IgD-negative memory B cell (primary cell): ENCODE measurements at regions not wholly inside any gene's neighbourhood (a gene's known extent, or its start where the extent isn't known, plus 50 kb on each side); places are given as distances from the start of the nearest gene placed in this dataset.

Experiments used
- H3K27ac Mint-ChIP-seq, 3 donors: one replicate each; pipeline ENCODE4 v1.8.0; 2020 to 2022; ENCODE audit warnings: mild to moderate bottlenecking in 3 of 3, mixed read lengths in 3 of 3, moderate library complexity in 1 of 3
- H3K27me3 Mint-ChIP-seq: one replicate; pipeline ENCODE4 v1.8.0; 2021; ENCODE audit warnings: mixed read lengths
- H3K36me3 Mint-ChIP-seq: one replicate; pipeline ENCODE4 v1.8.0; 2020; ENCODE audit warnings: mild to moderate bottlenecking, mixed read lengths
- H3K4me1 Mint-ChIP-seq, 3 donors: one replicate each; pipeline ENCODE4 v1.8.0; 2020 to 2022; ENCODE audit warnings: mixed read lengths in 3 of 3, mild to moderate bottlenecking in 1 of 3
- H3K4me3 Mint-ChIP-seq, 4 donors: one replicate each; pipeline ENCODE4 v1.8.0; 2020 to 2022; ENCODE audit warnings: mild to moderate bottlenecking in 4 of 4, mixed read lengths in 4 of 4, moderate library complexity in 3 of 4
- H3K9me3 Mint-ChIP-seq, 3 donors: one replicate each; pipeline ENCODE4 v1.8.0; 2020 to 2021; ENCODE audit warnings: mixed read lengths in 3 of 3, mild to moderate bottlenecking in 1 of 3

GRCh38 chr10:9625304-9625703, 1392.4 kb upstream of the CELF2 start:
- no peaks in the 10 kb centered on the region for H3K27me3 Mint-ChIP-seq
- no peaks in the 10 kb centered on the region for H3K4me1 Mint-ChIP-seq
- no peak overlapping the region for H3K27ac Mint-ChIP-seq
- peaks cover 2 to 11% (median 2%) of the 10 kb centered on the region in 3 donors for H3K9me3 Mint-ChIP-seq
- H3K36me3 Mint-ChIP-seq: no peaks in the 10 kb centered on the region
- no peak overlapping the region for H3K4me3 Mint-ChIP-seq

- Mint-ChIP-seq H3K4me1 (no peaks in the 10 kb centered on the region), H3K27me3 (no peaks in the 10 kb centered on the region), H3K4me3 (no peak overlapping the region), H3K36me3 (peaks cover 2% of the 10 kb centered on the region), H3K27ac (no peak overlapping the region), H3K9me3 (peaks cover 0 to 2% (median 0%) of the 10 kb centered on the region in 3 donors)
These were observed 1383.2 kb upstream of the CELF2 start for GRCh38 chr10:9634466-9634865.

- Mint-ChIP-seq H3K4me1 (no peaks in the 10 kb centered on the region), H3K27ac (no peak overlapping the region), H3K4me3 (no peak overlapping the region), H3K36me3 (peaks cover 2% of the 10 kb centered on the region), H3K27me3 (no peaks in the 10 kb centered on the region), H3K9me3 (peaks cover 0 to 2% (median 0%) of the 10 kb centered on the region in 3 donors)
These were observed 1382.0 kb upstream of the CELF2 start for GRCh38 chr10:9635691-9636090.

- H3K9me3 Mint-ChIP-seq: peaks cover 0 to 2% (median 0%) of the 10 kb centered on the region in 3 donors
- no peak overlapping the region for H3K27ac Mint-ChIP-seq
- H3K4me3 Mint-ChIP-seq: no peak overlapping the region
- no peaks in the 10 kb centered on the region for H3K27me3 Mint-ChIP-seq
- H3K36me3 Mint-ChIP-seq: peaks cover 2% of the 10 kb centered on the region
- H3K4me1 Mint-ChIP-seq: no peaks in the 10 kb centered on the region
These were observed 1381.5 kb upstream of the CELF2 start for GRCh38 chr10:9636216-9636615.

GRCh38 chr10:9643782-9644181, 1373.9 kb upstream of the CELF2 start:
- no peaks in the 10 kb centered on the region for H3K4me1 Mint-ChIP-seq
- peaks cover 4% of the 10 kb centered on the region for H3K36me3 Mint-ChIP-seq
- peaks cover 3 to 18% (median 5%) of the 10 kb centered on the region in 3 donors for H3K9me3 Mint-ChIP-seq
- no peak overlapping the region for H3K4me3 Mint-ChIP-seq
- H3K27ac Mint-ChIP-seq: no peak overlapping the region
- H3K27me3 Mint-ChIP-seq: no peaks in the 10 kb centered on the region

GRCh38 chr10:9645404-9645803, 1372.3 kb upstream of the CELF2 start:
- Mint-ChIP-seq H3K27me3 (no peaks in the 10 kb centered on the region), H3K36me3 (peaks cover 3% of the 10 kb centered on the region), H3K27ac (no peak overlapping the region), H3K9me3 (peaks cover 3 to 18% (median 5%) of the 10 kb centered on the region in 3 donors), H3K4me1 (no peaks in the 10 kb centered on the region), H3K4me3 (no peak overlapping the region)

- peaks cover 3% of the 10 kb centered on the region for H3K36me3 Mint-ChIP-seq
These were observed 1371.6 kb upstream of the CELF2 start for GRCh38 chr10:9645928-9646600.

GRCh38 chr10:9654261-9654660, 1363.4 kb upstream of the CELF2 start:
- Mint-ChIP-seq H3K27me3 (no peaks in the 10 kb centered on the region), H3K27ac (no peak overlapping the region), H3K36me3 (peaks cover 1% of the 10 kb centered on the region), H3K4me1 (no peaks in the 10 kb centered on the region), H3K4me3 (no peak overlapping the region), H3K9me3 (peaks cover 0 to 3% (median 0%) of the 10 kb centered on the region in 3 donors)

More at GRCh38 chr10:9645928-9646600, 1371.6 kb upstream of the CELF2 start:
- H3K9me3 Mint-ChIP-seq: peaks cover 3 to 18% (median 5%) of the 10 kb centered on the region in 3 donors
- H3K27me3 Mint-ChIP-seq: no peaks in the 10 kb centered on the region
- H3K4me1 Mint-ChIP-seq: no peaks in the 10 kb centered on the region
- H3K27ac Mint-ChIP-seq: no peak overlapping the region
- H3K4me3 Mint-ChIP-seq: no peak overlapping the region

GRCh38 chr10:9656386-9656785, 1361.3 kb upstream of the CELF2 start:
- no peak overlapping the region for H3K27ac Mint-ChIP-seq
- peaks cover 1% of the 10 kb centered on the region for H3K36me3 Mint-ChIP-seq
- no peaks in the 10 kb centered on the region for H3K27me3 Mint-ChIP-seq
- H3K9me3 Mint-ChIP-seq: peaks cover 0 to 3% (median 2%) of the 10 kb centered on the region in 3 donors
- no peak overlapping the region for H3K4me3 Mint-ChIP-seq
- H3K4me1 Mint-ChIP-seq: no peaks in the 10 kb centered on the region

- no peaks in the 10 kb centered on the region for H3K27me3 Mint-ChIP-seq
- H3K9me3 Mint-ChIP-seq: peaks cover 0 to 5% (median 3%) of the 10 kb centered on the region in 3 donors
- H3K4me1 Mint-ChIP-seq: no peaks in the 10 kb centered on the region
- no peak overlapping the region for H3K4me3 Mint-ChIP-seq
- H3K27ac Mint-ChIP-seq: no peak overlapping the region
- peaks cover 1% of the 10 kb centered on the region for H3K36me3 Mint-ChIP-seq
These were observed 1360.7 kb upstream of the CELF2 start for GRCh38 chr10:9656996-9657395.

GRCh38 chr10:9657530-9657929, 1360.1 kb upstream of the CELF2 start:
- Mint-ChIP-seq H3K36me3 (peaks cover 1% of the 10 kb centered on the region), H3K4me1 (no peaks in the 10 kb centered on the region), H3K27ac (no peak overlapping the region), H3K9me3 (peaks cover 0 to 5% (median 5%) of the 10 kb centered on the region in 3 donors), H3K27me3 (no peaks in the 10 kb centered on the region), H3K4me3 (no peak overlapping the region)

GRCh38 chr10:9668411-9668810, 1349.3 kb upstream of the CELF2 start:
- Mint-ChIP-seq H3K27ac (no peak overlapping the region), H3K27me3 (no peaks in the 10 kb centered on the region), H3K9me3 (peaks cover 2 to 8% (median 2%) of the 10 kb centered on the region in 3 donors), H3K4me1 (no peaks in the 10 kb centered on the region), H3K36me3 (no peaks in the 10 kb centered on the region), H3K4me3 (no peak overlapping the region)

GRCh38 chr10:9670911-9671310, 1346.8 kb upstream of the CELF2 start:
- no peaks in the 10 kb centered on the region for H3K4me1 Mint-ChIP-seq
- no peak overlapping the region for H3K27ac Mint-ChIP-seq
- peaks cover 2% of the 10 kb centered on the region in 3 donors for H3K9me3 Mint-ChIP-seq
- H3K27me3 Mint-ChIP-seq: no peaks in the 10 kb centered on the region
- H3K4me3 Mint-ChIP-seq: no peak overlapping the region
- no peaks in the 10 kb centered on the region for H3K36me3 Mint-ChIP-seq

GRCh38 chr10:9681655-9682054, 1336.0 kb upstream of the CELF2 start:
- Mint-ChIP-seq H3K4me1 (no peaks in the 10 kb centered on the region), H3K27me3 (no peaks in the 10 kb centered on the region), H3K27ac (no peak overlapping the region), H3K36me3 (no peaks in the 10 kb centered on the region), H3K9me3 (peaks cover 4 to 6% (median 4%) of the 10 kb centered on the region in 3 donors), H3K4me3 (no peak overlapping the region)

GRCh38 chr10:9682802-9683201, 1334.9 kb upstream of the CELF2 start:
- H3K9me3 Mint-ChIP-seq: peaks cover 4% of the 10 kb centered on the region in 3 donors
- no peaks in the 10 kb centered on the region for H3K27me3 Mint-ChIP-seq
- no peak overlapping the region for H3K27ac Mint-ChIP-seq
- H3K4me1 Mint-ChIP-seq: no peaks in the 10 kb centered on the region
- H3K36me3 Mint-ChIP-seq: no peaks in the 10 kb centered on the region
- H3K4me3 Mint-ChIP-seq: no peak overlapping the region

- H3K9me3 Mint-ChIP-seq: peaks cover 4% of the 10 kb centered on the region in 3 donors
- H3K27ac Mint-ChIP-seq: no peak overlapping the region
- H3K4me1 Mint-ChIP-seq: no peaks in the 10 kb centered on the region
- H3K4me3 Mint-ChIP-seq: no peak overlapping the region
- no peaks in the 10 kb centered on the region for H3K27me3 Mint-ChIP-seq
- H3K36me3 Mint-ChIP-seq: no peaks in the 10 kb centered on the region
These were observed 1333.5 kb upstream of the CELF2 start for GRCh38 chr10:9684186-9684585.
